ENCODE measurements at regions not wholly inside any gene's neighbourhood (a gene's known extent, or its start where the extent isn't known, plus 50 kb on each side); places are given as distances from the start of the nearest gene placed in this dataset.

- no peak for DNase-seq
These were observed 232.9 kb downstream of the RBM43 start for GRCh38 chr2:151028691-151029176.

- DNase-seq: no peak
These were observed 234.5 kb downstream of the RBM43 start for GRCh38 chr2:151027151-151027550.

GRCh38 chr2:151025816-151026215 lies 235.8 kb downstream of the RBM43 start:
- no peak for DNase-seq

DNA sequence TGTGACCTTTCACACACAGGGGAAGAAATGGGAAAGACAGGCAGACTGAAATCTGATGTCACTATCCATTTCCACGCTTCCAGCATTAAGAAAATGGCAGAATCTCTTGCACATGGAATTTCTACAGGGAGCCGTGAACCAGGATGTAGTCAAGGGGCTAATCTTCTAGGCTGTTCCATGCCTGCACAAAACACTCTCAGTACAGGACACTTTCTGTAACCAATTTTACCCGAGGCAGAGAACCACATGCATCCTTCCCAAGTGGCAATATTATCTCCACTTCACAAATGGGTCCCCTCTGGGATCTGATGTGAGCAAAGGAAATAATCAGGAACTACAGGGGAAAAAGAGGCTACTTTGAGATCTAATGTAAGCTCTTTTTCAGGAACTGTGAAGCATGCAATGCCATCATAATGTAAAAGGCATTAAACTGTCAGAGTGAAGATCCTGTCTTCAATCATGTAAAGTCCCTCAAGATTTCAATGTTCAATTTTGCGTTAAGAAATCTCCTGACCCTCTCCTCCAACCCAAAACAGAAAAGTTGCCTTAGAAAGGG lies 236.9 kb downstream of the RBM43 start:
- DNase-seq: no peak

DNA sequence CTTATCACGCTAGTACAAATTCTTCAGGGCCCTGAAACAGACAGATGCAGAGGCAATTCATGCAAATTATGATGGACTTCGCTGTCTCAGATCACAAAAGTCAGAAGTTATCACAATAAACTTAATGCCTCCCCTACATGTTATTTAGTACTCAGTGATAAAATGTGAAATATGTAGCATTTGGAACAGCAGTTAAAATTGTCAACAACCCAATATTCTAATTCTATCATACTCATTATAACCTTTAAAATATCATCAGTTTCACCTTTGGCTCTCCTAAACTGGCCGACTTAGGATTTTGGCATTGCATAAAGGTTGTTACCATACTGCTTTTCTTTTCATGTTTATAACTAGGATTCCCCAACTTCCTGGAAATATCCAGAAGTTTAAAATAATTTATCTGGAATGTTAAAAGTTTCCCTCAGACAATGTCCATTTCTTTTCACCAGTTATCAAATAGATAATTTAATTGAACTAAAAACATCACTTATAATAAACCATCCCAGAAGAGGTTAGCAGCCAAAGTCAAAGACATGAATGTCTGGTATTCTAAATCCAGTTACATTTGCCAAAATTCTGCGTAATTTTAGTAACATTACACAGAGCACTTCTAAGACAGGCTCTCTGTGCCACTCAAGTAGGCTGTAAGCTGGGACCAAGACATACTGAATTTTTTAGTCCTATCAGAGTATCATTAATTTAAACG lies 239.8 kb downstream of the RBM43 start:
- DNase-seq: no peak

DNA sequence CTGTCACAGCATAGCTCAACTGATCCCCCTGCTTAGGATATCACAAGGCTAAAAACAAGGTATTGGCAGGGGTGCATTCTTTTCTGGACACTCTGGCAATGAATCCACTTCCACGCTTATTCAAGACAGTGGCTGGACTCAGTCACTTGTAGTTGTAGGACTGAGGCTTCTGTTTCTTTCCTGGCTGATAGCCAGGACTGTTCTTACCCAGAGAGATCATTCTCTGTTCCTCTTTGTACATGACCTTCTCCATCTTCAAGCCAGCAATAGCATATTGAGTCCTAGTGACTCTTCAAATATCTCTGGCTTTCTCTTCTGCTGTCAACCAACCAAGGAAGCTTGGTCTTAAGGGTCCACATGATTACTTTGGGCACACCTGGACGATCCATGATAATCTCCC lies 241.3 kb downstream of the RBM43 start:
- DNase-seq: no peak

GRCh38 chr2:151009437-151010175 lies 252.1 kb downstream of the RBM43 start:
- no peak for DNase-seq

DNA sequence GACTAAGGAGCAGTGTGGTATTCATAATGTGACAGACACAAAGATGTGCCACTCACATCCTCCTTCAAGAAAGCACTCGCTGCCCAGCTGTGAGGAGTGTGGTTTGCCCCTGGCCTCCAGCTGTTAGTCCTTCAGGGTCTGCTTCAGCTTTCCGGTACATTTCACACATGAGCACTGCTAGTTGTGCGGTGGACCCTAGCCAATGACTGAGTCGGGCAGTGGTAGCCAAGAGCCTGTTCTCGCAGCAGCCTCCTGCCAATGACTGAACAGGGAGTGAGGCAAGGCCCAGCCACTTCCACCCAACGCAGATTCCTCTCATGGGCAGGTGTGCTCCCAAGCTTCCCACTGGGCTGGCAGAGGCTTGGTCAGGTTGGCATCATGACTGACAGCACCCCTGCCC lies 254.3 kb downstream of the RBM43 start:
- no peak for DNase-seq

- DNase-seq: no peak
These were observed 258.6 kb downstream of the RBM43 start for GRCh38 chr2:151002959-151003600.

DNA sequence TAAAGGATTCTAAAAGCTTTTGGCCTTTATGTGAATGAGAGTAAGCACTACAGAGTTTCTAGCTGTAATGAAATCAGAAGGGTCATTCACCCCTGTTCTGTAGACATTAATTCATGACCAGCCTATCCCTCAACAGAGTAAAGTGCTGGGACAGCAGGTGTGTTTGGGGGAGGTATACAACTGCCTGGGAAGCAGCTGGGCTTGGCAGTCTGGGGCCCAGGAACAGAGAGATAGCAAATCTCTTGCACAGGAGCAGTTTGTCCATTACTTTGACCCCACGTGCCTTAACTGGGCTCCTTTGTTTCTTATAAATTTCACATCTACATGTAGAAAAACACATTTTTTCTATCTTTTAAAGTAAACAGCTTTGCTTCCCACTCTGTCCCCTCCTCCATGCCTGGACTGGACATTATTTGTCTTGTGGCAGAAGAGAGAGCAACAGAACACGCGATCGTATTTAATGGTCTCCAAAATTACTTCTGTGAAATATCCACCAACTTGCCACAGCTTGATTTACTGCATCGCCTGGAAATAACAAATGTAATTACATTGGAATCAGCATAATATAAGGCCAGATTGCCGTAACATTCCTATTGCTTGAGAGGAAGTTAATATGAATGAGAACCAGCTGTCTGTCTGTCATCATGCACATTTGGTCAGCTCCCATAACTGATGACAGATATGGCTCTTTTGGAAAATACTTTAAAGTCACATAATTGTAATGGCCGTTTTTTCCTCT lies 263.8 kb downstream of the RBM43 start:
- DNase-seq: no peak

DNA sequence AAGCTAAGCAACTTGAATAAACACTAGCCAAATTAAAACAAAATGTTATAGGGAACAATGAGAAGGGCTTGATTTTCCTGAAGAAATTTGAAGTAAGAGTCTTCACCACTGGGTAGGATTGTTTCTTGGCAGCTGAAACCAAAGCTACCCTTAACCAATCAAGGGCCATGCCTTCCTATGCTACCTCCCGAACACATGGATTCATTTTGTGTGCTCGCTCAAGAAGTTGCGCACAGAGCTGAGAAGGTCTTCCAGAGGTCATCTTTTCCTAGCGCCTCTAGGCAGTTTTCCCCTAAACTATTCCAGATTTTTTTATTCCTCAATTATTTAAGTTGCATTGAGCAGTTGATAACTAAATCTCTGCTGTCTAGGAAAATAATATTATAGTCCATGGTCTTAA lies 264.6 kb downstream of the RBM43 start:
- no peak for DNase-seq

- DNase-seq: no peak
These were observed 267.6 kb downstream of the RBM43 start for GRCh38 chr2:150994076-150994475.

DNA sequence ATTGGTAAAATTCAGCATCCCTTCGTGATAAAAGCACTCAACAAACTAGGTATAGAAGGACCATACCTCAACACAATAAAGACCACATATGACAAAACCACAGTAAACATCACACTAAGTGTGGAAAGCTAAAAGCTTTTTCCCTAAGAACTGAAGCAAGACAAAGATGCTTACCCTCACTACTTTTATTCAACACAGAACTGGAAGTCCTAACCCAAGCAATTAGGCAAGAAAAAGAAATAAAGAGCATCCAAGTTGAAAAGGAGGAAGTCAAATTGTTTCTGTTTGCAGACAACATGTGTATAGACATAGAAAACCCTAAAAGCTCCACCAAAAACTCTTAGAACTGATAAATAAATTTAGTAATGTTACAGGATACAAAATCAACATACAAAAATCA lies 271.7 kb downstream of the RBM43 start:
- DNase-seq: no peak

DNA sequence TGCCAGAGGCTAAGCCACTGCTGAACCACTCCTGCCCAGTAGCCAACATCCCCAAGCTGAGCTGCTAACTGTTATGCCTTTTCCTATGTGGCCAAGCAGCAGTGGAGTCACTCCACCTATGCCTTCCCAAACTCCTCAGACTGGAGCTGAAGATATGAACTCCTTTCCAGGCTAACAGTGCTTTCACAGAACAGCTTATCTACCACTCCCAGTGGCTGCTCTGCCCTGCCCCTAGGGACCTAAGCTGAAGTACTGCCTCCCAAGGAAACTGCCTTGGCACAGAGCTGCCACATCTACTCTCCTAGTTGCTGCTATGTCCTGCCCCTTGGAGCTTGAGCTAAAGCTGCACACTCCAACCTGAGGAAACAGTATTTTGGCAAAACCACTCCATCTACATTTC lies 275.9 kb downstream of the RBM43 start:
- DNase-seq: no peak

GRCh38 chr2:150983314-150983897 lies 278.3 kb downstream of the RBM43 start:
- DNase-seq: no peak

DNA sequence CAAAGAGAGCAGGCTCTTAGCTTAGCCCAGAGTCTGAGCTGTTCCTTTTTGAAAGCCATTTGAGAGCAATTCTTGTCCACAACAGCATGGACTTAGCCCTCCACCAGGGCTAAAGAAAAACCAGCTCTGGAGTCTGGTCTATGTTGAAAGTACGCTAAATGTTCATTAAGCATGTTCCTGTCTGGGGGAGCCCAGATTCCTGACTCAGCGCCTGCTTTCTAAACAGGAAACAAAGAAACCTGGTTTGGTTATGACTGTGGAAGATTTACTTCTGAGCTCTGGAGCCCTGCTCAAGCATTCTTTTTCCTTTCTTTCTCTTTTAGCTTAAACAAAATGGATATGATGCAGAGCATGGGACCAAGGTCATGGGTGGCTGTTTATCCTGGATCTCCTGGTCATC lies 279.8 kb downstream of the RBM43 start:
- no peak for DNase-seq

DNA sequence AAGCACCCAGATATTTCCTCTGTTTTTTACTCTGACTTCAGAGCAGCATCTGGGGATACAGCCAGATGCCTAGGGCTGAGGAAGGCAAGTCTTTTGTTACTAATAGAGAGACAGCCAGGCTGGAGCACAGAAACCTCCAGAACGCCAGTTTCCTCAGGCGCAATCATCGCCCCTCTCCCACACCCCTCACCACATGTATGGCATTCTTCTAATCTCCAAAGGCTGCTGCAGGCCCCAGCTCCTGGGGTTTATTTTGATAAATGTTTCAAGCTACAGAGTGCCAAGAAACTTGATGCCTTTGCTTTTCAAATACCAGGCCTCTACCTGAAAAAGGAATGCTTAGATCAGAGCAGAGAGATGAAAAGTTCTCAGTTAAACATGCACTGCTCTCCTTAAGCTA lies 283.6 kb downstream of the RBM43 start:
- DNase-seq: no peak

- DNase-seq: no peak
These were observed 284.4 kb downstream of the RBM43 start for GRCh38 chr2:150977296-150977695.

DNA sequence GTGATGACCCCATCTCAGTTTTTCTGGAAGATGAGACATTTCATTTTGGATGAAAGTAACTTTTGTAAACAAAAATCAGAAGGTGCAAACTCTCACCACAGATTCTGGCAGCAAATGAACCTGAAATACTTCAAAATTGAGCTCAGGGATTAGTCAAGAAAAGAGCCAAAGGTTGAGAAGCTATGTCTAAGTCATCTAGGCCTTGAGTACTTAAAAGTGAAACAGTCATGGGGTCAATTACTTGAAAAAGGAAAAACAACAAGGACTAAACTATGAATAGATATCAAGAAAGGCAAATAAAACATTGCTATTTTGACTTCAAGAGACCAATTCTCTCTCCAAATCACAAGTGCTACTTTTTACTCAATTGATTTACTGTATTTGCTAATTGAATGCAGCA lies 285.1 kb downstream of the RBM43 start:
- no peak for DNase-seq

- DNase-seq: no peak
These were observed 286.8 kb downstream of the RBM43 start for GRCh38 chr2:150974864-150975263.

DNA sequence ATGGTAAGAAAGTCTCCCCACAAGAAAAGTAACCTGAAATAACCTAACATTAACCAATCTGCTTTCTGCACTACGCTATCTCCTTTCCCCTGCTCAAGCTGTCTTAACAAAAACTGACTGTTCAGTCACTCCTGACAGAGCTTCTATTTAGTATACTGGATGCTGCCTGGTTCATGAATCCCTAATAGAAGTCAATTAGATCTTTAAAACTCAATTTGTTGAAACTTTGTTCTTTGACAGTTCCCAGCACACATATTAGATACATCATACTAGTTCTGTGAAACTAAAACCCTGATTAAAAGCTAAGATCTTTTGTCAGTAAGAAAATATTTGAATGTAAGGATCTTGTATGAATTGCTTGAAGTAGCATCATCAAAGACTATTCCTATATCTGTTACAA lies 287.4 kb downstream of the RBM43 start:
- DNase-seq: no peak

DNA sequence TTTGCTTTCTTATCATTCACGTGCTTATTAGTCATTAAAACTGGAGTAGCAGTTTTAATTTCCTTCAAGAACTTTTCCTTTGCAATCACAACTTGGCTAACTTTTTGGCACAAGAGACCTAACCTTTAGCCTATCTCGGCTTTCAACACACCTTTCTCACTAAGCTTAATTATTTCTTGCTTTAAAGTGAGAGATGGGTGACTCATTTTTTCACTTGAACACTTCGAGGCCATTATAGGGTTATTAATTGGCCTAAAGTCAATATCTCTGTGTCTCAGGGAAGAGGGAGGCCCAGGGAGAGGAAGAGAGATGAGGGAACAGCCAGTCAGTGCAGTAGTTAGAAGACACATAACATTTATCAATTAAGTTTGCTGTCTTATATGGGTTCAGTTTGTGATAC lies 289.8 kb downstream of the RBM43 start:
- no peak for DNase-seq

DNA sequence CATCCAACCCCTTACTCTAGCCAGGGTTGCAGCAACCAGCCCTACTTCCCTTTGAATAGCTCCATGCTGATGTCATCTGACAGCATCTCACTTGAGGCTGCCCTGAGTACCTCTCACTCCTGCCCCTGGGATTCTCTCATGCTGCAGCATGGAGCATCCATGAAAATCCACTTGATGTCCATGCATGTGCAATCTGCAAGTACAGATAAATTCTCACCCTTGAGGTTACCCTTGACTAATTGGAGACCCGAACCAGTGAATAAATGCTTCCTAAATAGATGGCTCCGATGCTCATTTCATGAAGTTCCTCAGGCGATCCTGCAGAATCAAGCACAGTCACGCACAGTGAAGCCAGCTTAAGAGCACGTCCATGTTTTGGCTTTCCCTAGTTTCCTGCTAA lies 298.3 kb downstream of the RBM43 start:
- DNase-seq: no peak
